GM12878 (cell line): ENCODE measurements at regions not wholly inside any gene's neighbourhood (a gene's known extent, or its start where the extent isn't known, plus 50 kb on each side); places are given as distances from the start of the nearest gene placed in this dataset.
"Not testable (repeated sequence)": the region's sequence is repeated elsewhere in the genome, so short reads cannot be mapped to it uniquely, and the experiment has no call there.

ENCODE experiments used
- CBFB ChIP-seq: IDR thresholded peaks from 2 replicates; pipeline ENCODE4 v1.6.1; 2016; ENCODE audit warnings: antibody characterized with exemption, low read depth
- CBX3 ChIP-seq: fragments of 200-600 bp; sonication (generic); IDR thresholded peaks from 2 replicates; pipeline ENCODE4 v1.6.1; 2016; ENCODE audit warnings: low read depth, borderline replicate concordance
- ESRRA ChIP-seq: IDR thresholded peaks from 2 replicates; pipeline ENCODE4 v1.6.1; 2012; ENCODE audit warnings: mild to moderate bottlenecking, low read length, improper control_type of control experiment
- FOS ChIP-seq: IDR thresholded peaks from 3 replicates; pipeline ENCODE4 v1.6.1; 2011; ENCODE audit warnings: borderline replicate concordance; ENCODE audit not compliant: insufficient read length; ENCODE audit errors: extremely low read depth
- FOXM1 ChIP-seq: IDR thresholded peaks from 2 replicates; pipeline ENCODE4 v1.6.1; 2012; ENCODE audit warnings: low read depth, mild to moderate bottlenecking, inconsistent platforms, low read length, moderate library complexity
- HDAC6 ChIP-seq: fragments of 200-600 bp; sonication (generic); IDR thresholded peaks from one replicate; pipeline ENCODE4 v1.8.0; 2017; ENCODE audit warnings: antibody characterized with exemption; ENCODE audit not compliant: unreplicated experiment
- MAX ChIP-seq: IDR thresholded peaks from 2 replicates; pipeline ENCODE4 v1.6.1; 2012; ENCODE audit warnings: low read depth, low read length, improper control_type of control experiment
- RFX5 ChIP-seq: IDR thresholded peaks from 2 replicates; pipeline ENCODE4 v1.6.1; 2011; ENCODE audit warnings: low read depth, low read length, improper control_type of control experiment
- SRF ChIP-seq, 2 experiments: IDR thresholded peaks; 2 replicates each; pipeline ENCODE4 v1.6.1; 2011; ENCODE audit warnings: low read depth in 2 of 2, low read length in 2 of 2, mild to moderate bottlenecking in 1 of 2, moderate library complexity in 1 of 2
- TBL1XR1 ChIP-seq: IDR thresholded peaks from 2 replicates; pipeline ENCODE4 v1.6.1; 2012; ENCODE audit warnings: low read depth, low read length, improper control_type of control experiment
- ZNF622 ChIP-seq: fragments of 450-650 bp; IDR thresholded peaks from 2 replicates; pipeline ENCODE4 v1.6.1; 2017; ENCODE audit warnings: mild to moderate bottlenecking, inconsistent platforms
- TF ChIP-seq, protein P1 (sequence below), 3 experiments: IDR thresholded peaks in 2 of 3; conservative IDR thresholded peaks in 1 of 3; 2 replicates each; pipeline ENCODE4 v1.5.1; 2011; ENCODE audit warnings: low read depth in 3 of 3, low read length in 3 of 3, mild to moderate bottlenecking in 3 of 3, control low read depth in 2 of 3, moderate library complexity in 2 of 3, inconsistent platforms in 1 of 3, mixed read lengths in 1 of 3; ENCODE audit not compliant: control insufficient read depth in 2 of 3, insufficient read depth in 1 of 3; ENCODE audit errors: extremely low read depth in 1 of 3
- TF ChIP-seq, protein P2 (sequence below): IDR thresholded peaks from 2 replicates; pipeline ENCODE4 v1.6.1; 2011; ENCODE audit warnings: low read depth, mild to moderate bottlenecking, low read length, moderate library complexity, borderline replicate concordance; ENCODE audit errors: extremely low read depth

GRCh38 chr14:106698620-106699267 lies 1172.4 kb downstream of the TMEM121 start:
- TF ChIP-seq, protein P1, sequence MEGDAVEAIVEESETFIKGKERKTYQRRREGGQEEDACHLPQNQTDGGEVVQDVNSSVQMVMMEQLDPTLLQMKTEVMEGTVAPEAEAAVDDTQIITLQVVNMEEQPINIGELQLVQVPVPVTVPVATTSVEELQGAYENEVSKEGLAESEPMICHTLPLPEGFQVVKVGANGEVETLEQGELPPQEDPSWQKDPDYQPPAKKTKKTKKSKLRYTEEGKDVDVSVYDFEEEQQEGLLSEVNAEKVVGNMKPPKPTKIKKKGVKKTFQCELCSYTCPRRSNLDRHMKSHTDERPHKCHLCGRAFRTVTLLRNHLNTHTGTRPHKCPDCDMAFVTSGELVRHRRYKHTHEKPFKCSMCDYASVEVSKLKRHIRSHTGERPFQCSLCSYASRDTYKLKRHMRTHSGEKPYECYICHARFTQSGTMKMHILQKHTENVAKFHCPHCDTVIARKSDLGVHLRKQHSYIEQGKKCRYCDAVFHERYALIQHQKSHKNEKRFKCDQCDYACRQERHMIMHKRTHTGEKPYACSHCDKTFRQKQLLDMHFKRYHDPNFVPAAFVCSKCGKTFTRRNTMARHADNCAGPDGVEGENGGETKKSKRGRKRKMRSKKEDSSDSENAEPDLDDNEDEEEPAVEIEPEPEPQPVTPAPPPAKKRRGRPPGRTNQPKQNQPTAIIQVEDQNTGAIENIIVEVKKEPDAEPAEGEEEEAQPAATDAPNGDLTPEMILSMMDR (IDR thresholded peaks at IDR 0.05 in 2 of 3, conservative IDR thresholded peaks at IDR 0.05 in 1 of 3; ENCODE audit: control insufficient read depth in 2 of 3, extremely low read depth in 1 of 3, insufficient read depth in 1 of 3, low read depth in 3 of 3, low read length in 3 of 3) = not testable (repeated sequence)
- TF ChIP-seq CBX3; HDAC6; MAX; ESRRA; FOS; FOXM1; ZNF622; RFX5; CBFB; SRF (IDR thresholded peaks at IDR 0.05; ENCODE audit: low read depth in 2 of 2, low read length in 2 of 2); TBL1XR1: not testable (repeated sequence)
- TF ChIP-seq, protein P2, sequence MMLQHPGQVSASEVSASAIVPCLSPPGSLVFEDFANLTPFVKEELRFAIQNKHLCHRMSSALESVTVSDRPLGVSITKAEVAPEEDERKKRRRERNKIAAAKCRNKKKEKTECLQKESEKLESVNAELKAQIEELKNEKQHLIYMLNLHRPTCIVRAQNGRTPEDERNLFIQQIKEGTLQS = not testable (repeated sequence)
